GM06990 (cell line): ENCODE measurements at regions not wholly inside any gene's neighbourhood (a gene's known extent, or its start where the extent isn't known, plus 50 kb on each side); places are given as distances from the start of the nearest gene placed in this dataset.

Experiments used
- DNase-seq: peaks from one replicate; pipeline ENCODE4 v3.0.0-alpha.2; 2011; ENCODE audit not compliant: insufficient read length; ENCODE audit errors: extremely low read depth
- H3K27me3 ChIP-seq: replicated peaks from 2 replicates; pipeline ENCODE4 v1.6.0; 2011; ENCODE audit warnings: low read length; ENCODE audit not compliant: control insufficient read depth, insufficient read depth
- H3K36me3 ChIP-seq: 2 replicates; pipeline ENCODE4 v1.5.1; 2011; ENCODE audit warnings: low read length; ENCODE audit not compliant: control insufficient read depth, insufficient read depth
- H3K4me3 ChIP-seq: replicated peaks from 2 replicates; pipeline ENCODE4 v1.5.1; 2011; ENCODE audit warnings: low read depth, mild to moderate bottlenecking, control low read depth, low read length
- CTCF ChIP-seq: IDR thresholded peaks from 2 replicates; pipeline ENCODE4 v1.5.1; 2011; ENCODE audit warnings: low read length, control low read depth, mild to moderate bottlenecking, inconsistent platforms; ENCODE audit not compliant: insufficient read depth, poor library complexity, severe bottlenecking

- TF ChIP-seq CTCF = no peak
- Histone ChIP-seq H3K36me3 (no peaks in the 10 kb centered on the region), H3K4me3 (no peak overlapping the region), H3K27me3 (peaks cover 7% of the 10 kb centered on the region)
- no peak for DNase-seq
Measured at GRCh38 chr17:74099442-74100340, 103.8 kb upstream of the RPL38 start.

GRCh38 chr17:74104921-74105320, 98.6 kb upstream of the RPL38 start:
- TF ChIP-seq CTCF = no peak

GRCh38 chr17:74107107-74107506, 96.4 kb upstream of the RPL38 start:
- H3K36me3 ChIP-seq = no peaks in the 10 kb centered on the region
- no peak for DNase-seq
- no peak for TF ChIP-seq CTCF
- no peak overlapping the region for H3K4me3 ChIP-seq
- peaks cover 1% of the 10 kb centered on the region for H3K27me3 ChIP-seq

More at GRCh38 chr17:74104921-74105320, 98.6 kb upstream of the RPL38 start:
- Histone ChIP-seq H3K27me3 (peaks cover 1% of the 10 kb centered on the region), H3K36me3 (no peaks in the 10 kb centered on the region), H3K4me3 (no peak overlapping the region)
- DNase-seq = no peak

GRCh38 chr17:74108126-74108705, 95.3 kb upstream of the RPL38 start:
- Histone ChIP-seq H3K27me3 (no peaks in the 10 kb centered on the region; the same call in none of the 2 replicates), H3K36me3 (no peaks in the 10 kb centered on the region), H3K4me3 (no peak overlapping the region)
- no peak for DNase-seq
- TF ChIP-seq CTCF = no peak

- H3K36me3 ChIP-seq = no peaks in the 10 kb centered on the region
- DNase-seq = no peak
- H3K4me3 ChIP-seq = no peak overlapping the region
- no peak for TF ChIP-seq CTCF
- H3K27me3 ChIP-seq = no peaks in the 10 kb centered on the region
Measured at GRCh38 chr17:74110467-74110866, 93.0 kb upstream of the RPL38 start.
